ENCODE measurements at regions not wholly inside any gene's neighbourhood (a gene's known extent, or its start where the extent isn't known, plus 50 kb on each side); places are given as distances from the start of the nearest gene placed in this dataset.

DNA sequence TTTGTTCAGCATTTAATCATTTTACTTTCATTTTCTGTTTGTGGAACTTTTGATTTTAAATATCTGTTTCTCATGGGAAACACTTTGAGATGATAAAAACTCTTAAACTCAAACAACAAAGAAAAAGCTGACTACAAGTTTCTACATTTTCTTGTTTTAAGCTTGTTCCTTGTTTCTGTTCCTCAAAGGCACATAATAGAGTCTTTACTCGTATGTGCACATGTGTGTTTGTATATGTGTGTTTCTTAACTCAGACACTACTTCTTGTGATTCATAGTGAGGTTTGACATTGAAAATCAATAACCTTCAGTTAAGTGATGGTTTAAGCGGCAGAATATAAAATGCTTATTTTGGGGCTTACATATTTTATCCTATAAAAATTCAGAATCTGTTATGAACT, 786.7 kb upstream of the EPHA6 start:
- no peak for TF ChIP-seq CTCF (IDR thresholded peaks at IDR 0.05; ENCODE audit: low read depth, low read length, poor library complexity, severe bottlenecking)
- TF ChIP-seq EZH2phosphoT487 (IDR thresholded peaks at IDR 0.05; ENCODE audit: borderline replicate concordance, low read length) = no peak

All from DOHH2 (cell line).